ENCODE measurements at regions not wholly inside any gene's neighbourhood (a gene's known extent, or its start where the extent isn't known, plus 50 kb on each side); places are given as distances from the start of the nearest gene placed in this dataset.

GRCh38 chr3:18135060-18135814 is 289.9 kb downstream of the SATB1 start:
- Mint-ChIP-seq H3K36me3 (ENCODE audit: low read depth) (no peaks in the 10 kb centered on the region), H3K4me3 (no peak overlapping the region), H3K4me1 (no peaks in the 10 kb centered on the region), H3K27ac (no peak overlapping the region), H3K27me3 (no peaks in the 10 kb centered on the region), H3K9me3 (no peaks in the 10 kb centered on the region)
- ATAC-seq (replicated peaks): no peak

DNA sequence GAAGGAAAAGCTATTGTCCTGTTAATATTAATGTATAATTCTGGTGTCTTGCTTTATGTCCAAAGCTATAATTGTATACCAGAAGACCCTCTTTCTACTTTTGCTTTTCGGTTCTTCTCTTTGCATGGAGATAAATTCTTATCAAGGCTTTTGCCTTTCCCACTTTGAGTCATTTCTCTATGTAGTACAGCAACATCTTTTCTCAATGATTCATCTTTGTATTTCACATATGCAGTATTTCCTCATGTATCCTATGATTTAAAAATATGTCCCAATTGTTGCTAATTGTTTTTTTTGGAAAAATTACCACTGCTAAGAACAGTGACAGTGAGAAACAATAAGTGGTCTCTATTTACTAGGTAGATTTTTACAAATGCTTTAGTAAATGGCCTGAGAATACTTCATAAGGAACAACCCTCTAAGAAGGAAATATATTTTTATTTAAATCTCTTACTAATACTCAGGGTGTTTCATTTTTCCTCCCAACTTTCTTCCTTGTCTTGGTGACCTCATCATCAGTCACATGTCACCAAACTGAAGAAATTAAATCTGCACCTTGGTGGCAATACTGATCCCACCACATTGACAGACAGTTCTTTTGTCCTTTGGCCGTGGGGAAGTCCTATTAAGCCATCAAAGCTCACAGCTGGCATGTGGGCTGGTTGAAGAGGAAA is 290.6 kb downstream of the SATB1 start:
- no peaks in the 10 kb centered on the region for H3K36me3 Mint-ChIP-seq (ENCODE audit: low read depth)
- H3K27ac Mint-ChIP-seq: no peak overlapping the region
- no peak for ATAC-seq (replicated peaks)
- no peaks in the 10 kb centered on the region for H3K9me3 Mint-ChIP-seq
- no peak overlapping the region for H3K4me3 Mint-ChIP-seq
- no peaks in the 10 kb centered on the region for H3K27me3 Mint-ChIP-seq
- H3K4me1 Mint-ChIP-seq: no peaks in the 10 kb centered on the region

DNA sequence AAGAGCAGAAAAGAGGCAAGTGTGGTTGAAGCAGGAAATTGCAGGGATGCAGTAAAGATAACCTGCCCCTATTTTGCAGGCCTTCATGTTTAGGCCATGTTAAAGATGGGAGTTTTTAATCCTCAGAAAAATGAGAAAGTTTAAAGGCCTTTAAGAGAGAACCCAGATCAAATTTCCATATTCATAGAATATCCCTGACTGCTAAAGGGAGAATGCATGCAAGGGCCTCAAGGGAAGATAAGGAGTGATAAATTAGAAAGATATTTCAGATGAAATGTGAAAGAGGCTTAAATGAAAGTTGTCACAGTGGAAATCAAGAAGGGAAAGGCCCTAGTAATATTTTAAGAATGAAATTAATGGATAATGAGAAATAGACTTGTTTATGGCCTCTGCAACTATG is 292.1 kb downstream of the SATB1 start:
- H3K27me3 Mint-ChIP-seq: no peaks in the 10 kb centered on the region
- ATAC-seq (replicated peaks): no peak
- H3K9me3 Mint-ChIP-seq: no peaks in the 10 kb centered on the region
- no peak overlapping the region for H3K4me3 Mint-ChIP-seq
- H3K4me1 Mint-ChIP-seq: no peaks in the 10 kb centered on the region
- H3K36me3 Mint-ChIP-seq (ENCODE audit: low read depth): no peaks in the 10 kb centered on the region
- no peak overlapping the region for H3K27ac Mint-ChIP-seq

GRCh38 chr3:18127859-18128681 is 297.1 kb downstream of the SATB1 start:
- H3K27ac Mint-ChIP-seq: no peak overlapping the region
- no peaks in the 10 kb centered on the region for H3K4me1 Mint-ChIP-seq
- no peak overlapping the region for H3K4me3 Mint-ChIP-seq
- ATAC-seq (replicated peaks): no peak
- H3K27me3 Mint-ChIP-seq: peaks cover 5% of the 10 kb centered on the region
- no peaks in the 10 kb centered on the region for H3K9me3 Mint-ChIP-seq
- H3K36me3 Mint-ChIP-seq (ENCODE audit: low read depth): no peaks in the 10 kb centered on the region

- Mint-ChIP-seq H3K4me1 (no peaks in the 10 kb centered on the region), H3K36me3 (ENCODE audit: low read depth) (no peaks in the 10 kb centered on the region), H3K4me3 (no peak overlapping the region), H3K27ac (no peak overlapping the region), H3K27me3 (peaks cover 5% of the 10 kb centered on the region), H3K9me3 (no peaks in the 10 kb centered on the region)
- ATAC-seq (replicated peaks): no peak
These were observed 297.8 kb downstream of the SATB1 start for GRCh38 chr3:18127174-18127858.

GRCh38 chr3:18126772-18127171 is 298.4 kb downstream of the SATB1 start:
- no peak overlapping the region for H3K27ac Mint-ChIP-seq
- no peaks in the 10 kb centered on the region for H3K9me3 Mint-ChIP-seq
- ATAC-seq (replicated peaks): no peak
- no peaks in the 10 kb centered on the region for H3K4me1 Mint-ChIP-seq
- no peaks in the 10 kb centered on the region for H3K36me3 Mint-ChIP-seq (ENCODE audit: low read depth)
- H3K27me3 Mint-ChIP-seq: peaks cover 5% of the 10 kb centered on the region
- no peak overlapping the region for H3K4me3 Mint-ChIP-seq

- H3K27ac Mint-ChIP-seq: no peak overlapping the region
- no peak overlapping the region for H3K4me3 Mint-ChIP-seq
- H3K9me3 Mint-ChIP-seq: no peaks in the 10 kb centered on the region
- H3K36me3 Mint-ChIP-seq (ENCODE audit: low read depth): no peaks in the 10 kb centered on the region
- ATAC-seq (replicated peaks): no peak
- H3K4me1 Mint-ChIP-seq: no peaks in the 10 kb centered on the region
- peaks cover 11% of the 10 kb centered on the region for H3K27me3 Mint-ChIP-seq
These were observed 300.6 kb downstream of the SATB1 start for GRCh38 chr3:18124501-18124900.

DNA sequence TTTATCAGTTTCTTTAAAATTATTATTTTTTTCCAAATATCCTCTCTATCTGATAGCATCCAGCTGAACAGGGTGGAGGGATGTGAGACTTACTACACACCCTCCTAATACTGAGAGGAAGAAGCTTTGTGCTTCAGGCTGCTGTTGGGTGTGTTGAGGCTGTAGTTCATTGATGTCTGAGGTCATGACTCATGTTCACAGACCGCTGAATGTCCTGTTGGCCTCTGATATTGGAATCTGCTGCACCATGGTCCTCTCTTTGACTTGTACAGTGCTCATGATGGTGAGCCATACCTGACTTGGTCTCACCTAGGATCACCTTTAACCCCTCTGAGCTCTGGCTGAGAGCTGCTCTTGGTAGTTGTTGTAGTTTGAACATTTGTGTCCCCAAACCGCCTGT is 302.9 kb downstream of the SATB1 start:
- no peaks in the 10 kb centered on the region for H3K36me3 Mint-ChIP-seq (ENCODE audit: low read depth)
- H3K4me3 Mint-ChIP-seq: no peak overlapping the region
- H3K9me3 Mint-ChIP-seq: no peaks in the 10 kb centered on the region
- H3K27me3 Mint-ChIP-seq: peaks cover 12% of the 10 kb centered on the region
- no peak for ATAC-seq (replicated peaks)
- H3K27ac Mint-ChIP-seq: no peak overlapping the region
- H3K4me1 Mint-ChIP-seq: no peaks in the 10 kb centered on the region

DNA sequence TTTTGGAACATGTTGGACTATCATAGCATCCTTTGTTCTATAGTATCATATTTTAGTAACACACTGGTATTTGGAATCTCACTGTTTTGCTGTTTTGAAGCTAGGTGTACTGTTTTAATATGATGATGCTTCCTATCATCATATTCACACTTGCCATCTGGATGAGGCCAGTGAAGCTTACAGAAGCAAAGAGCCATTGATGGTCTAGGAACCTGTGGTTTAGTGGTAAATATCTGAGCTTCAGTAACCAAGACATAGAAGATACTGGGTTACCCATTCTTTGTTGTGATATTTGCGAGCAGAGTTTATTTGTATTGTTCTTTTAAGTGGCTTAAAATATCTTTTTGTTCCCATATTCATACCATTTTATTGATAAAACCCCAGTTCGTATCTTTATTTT is 304.1 kb downstream of the SATB1 start:
- peaks cover 10% of the 10 kb centered on the region for H3K27me3 Mint-ChIP-seq
- no peaks in the 10 kb centered on the region for H3K9me3 Mint-ChIP-seq
- ATAC-seq (replicated peaks): no peak
- no peaks in the 10 kb centered on the region for H3K4me1 Mint-ChIP-seq
- H3K27ac Mint-ChIP-seq: no peak overlapping the region
- H3K4me3 Mint-ChIP-seq: no peak overlapping the region
- no peaks in the 10 kb centered on the region for H3K36me3 Mint-ChIP-seq (ENCODE audit: low read depth)

DNA sequence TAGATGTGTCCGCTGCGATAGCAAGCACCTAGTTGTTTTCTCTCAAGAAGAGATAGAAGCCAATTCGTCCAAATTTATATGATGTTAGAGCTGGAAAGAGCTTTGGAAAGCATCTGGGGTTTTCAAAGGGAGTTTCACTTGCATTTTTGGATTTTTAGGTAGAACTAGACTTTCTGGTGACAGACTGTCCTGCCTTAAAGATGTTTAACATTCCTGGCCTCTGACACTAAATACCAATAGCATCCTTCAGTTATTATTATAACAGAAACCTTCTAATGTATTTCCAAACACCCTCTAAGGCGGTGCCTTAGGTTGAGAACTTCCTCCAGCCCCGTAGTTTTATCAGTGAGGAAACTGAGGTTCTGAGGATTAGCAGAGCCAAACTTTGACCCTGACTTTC is 305.3 kb downstream of the SATB1 start:
- no peaks in the 10 kb centered on the region for H3K4me1 Mint-ChIP-seq
- H3K4me3 Mint-ChIP-seq: no peak overlapping the region
- no peak overlapping the region for H3K27ac Mint-ChIP-seq
- ATAC-seq (replicated peaks): no peak
- H3K27me3 Mint-ChIP-seq: peaks cover 10% of the 10 kb centered on the region
- no peaks in the 10 kb centered on the region for H3K9me3 Mint-ChIP-seq
- no peaks in the 10 kb centered on the region for H3K36me3 Mint-ChIP-seq (ENCODE audit: low read depth)

- no peaks in the 10 kb centered on the region for H3K9me3 Mint-ChIP-seq
- no peak overlapping the region for H3K4me3 Mint-ChIP-seq
- peaks cover 4% of the 10 kb centered on the region for H3K27me3 Mint-ChIP-seq
- no peak for ATAC-seq (replicated peaks)
- H3K36me3 Mint-ChIP-seq (ENCODE audit: low read depth): no peaks in the 10 kb centered on the region
- H3K4me1 Mint-ChIP-seq: no peaks in the 10 kb centered on the region
- no peak overlapping the region for H3K27ac Mint-ChIP-seq
These were observed 310.2 kb downstream of the SATB1 start for GRCh38 chr3:18114894-18115293.

- H3K9me3 Mint-ChIP-seq: no peaks in the 10 kb centered on the region
- H3K4me1 Mint-ChIP-seq: no peaks in the 10 kb centered on the region
- no peaks in the 10 kb centered on the region for H3K27me3 Mint-ChIP-seq
- no peaks in the 10 kb centered on the region for H3K36me3 Mint-ChIP-seq (ENCODE audit: low read depth)
- H3K27ac Mint-ChIP-seq: no peak overlapping the region
- no peak for ATAC-seq (replicated peaks)
- H3K4me3 Mint-ChIP-seq: no peak overlapping the region
These were observed 311.7 kb downstream of the SATB1 start for GRCh38 chr3:18113417-18113816.

GRCh38 chr3:18112674-18113375 is 312.3 kb downstream of the SATB1 start:
- Mint-ChIP-seq H3K4me1 (no peaks in the 10 kb centered on the region), H3K9me3 (no peaks in the 10 kb centered on the region), H3K27me3 (no peaks in the 10 kb centered on the region), H3K4me3 (no peak overlapping the region), H3K36me3 (ENCODE audit: low read depth) (no peaks in the 10 kb centered on the region), H3K27ac (no peak overlapping the region)
- no peak for ATAC-seq (replicated peaks)

DNA sequence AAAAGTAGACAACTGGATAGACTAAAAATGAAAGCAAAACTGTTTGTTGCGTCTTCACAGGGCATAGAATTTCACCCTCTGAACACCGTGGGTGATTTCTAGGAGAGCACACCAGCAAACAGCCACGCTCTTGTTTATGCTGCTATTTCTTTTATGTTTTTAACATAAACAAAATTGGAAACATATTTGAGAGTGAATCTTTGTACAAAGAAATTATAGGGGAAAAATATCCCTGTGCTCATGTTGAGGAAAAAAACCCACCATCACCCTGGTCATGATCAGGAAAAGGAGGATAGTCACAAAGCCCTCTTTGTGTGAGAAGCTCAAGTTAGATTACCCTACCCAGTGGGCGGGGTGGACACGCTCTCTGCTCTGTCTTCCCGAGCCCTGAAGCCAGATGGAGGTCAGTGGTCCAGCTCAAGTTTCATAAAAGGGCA is 313.3 kb downstream of the SATB1 start:
- no peaks in the 10 kb centered on the region for H3K36me3 Mint-ChIP-seq (ENCODE audit: low read depth)
- no peaks in the 10 kb centered on the region for H3K4me1 Mint-ChIP-seq
- ATAC-seq (replicated peaks): peak; percentile 37
- H3K9me3 Mint-ChIP-seq: no peaks in the 10 kb centered on the region
- no peak overlapping the region for H3K27ac Mint-ChIP-seq
- H3K27me3 Mint-ChIP-seq: no peaks in the 10 kb centered on the region
- peak overlapping the region; percentile 17 for H3K4me3 Mint-ChIP-seq

Measured in activated T-helper 17 cell treated with anti-CD3 and anti-CD28 coated beads, Interleukin-2, amount 50 U/mL, for 72 hours (primary cell).